Fibroblast of lung (primary cell): ENCODE measurements at regions not wholly inside any gene's neighbourhood (a gene's known extent, or its start where the extent isn't known, plus 50 kb on each side); places are given as distances from the start of the nearest gene placed in this dataset.

Experiments used
- EZH2 ChIP-seq: IDR thresholded peaks from 2 replicates; pipeline ENCODE4 v1.5.1; 2012; ENCODE audit warnings: low read length, control low read depth, mild to moderate bottlenecking; ENCODE audit errors: missing control alignments
- TF ChIP-seq, protein P1 (sequence below), 2 donors: IDR thresholded peaks in 1 of 2; conservative IDR thresholded peaks in 1 of 2; 1 replicate in 1 of 2; 2 replicates in 1 of 2; pipeline ENCODE4 v1.5.1; 2011 to 2012; ENCODE audit warnings: low read length in 2 of 2, control low read depth in 1 of 2, inconsistent platforms in 1 of 2, low read depth in 1 of 2, mild to moderate bottlenecking in 1 of 2

DNA sequence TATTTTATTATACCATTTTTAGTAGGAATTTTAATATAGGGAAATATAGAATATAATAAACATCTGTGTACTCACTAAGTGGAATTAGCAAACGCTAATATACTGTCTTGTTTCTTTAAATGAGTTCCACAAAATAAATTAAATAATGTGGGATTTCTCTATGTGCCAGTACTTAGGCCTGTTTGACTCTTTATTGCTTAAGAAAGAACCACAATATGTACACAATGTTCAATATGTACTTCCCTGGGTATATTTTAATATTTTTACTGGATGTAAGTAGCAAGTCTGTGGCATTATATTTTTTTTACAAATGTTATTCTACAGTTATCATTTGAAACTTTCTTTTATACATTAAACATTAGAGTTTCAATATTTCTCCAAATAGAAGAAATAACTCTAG is 92.5 kb upstream of the CARD18 start:
- no peak for TF ChIP-seq EZH2
- TF ChIP-seq, protein P1, sequence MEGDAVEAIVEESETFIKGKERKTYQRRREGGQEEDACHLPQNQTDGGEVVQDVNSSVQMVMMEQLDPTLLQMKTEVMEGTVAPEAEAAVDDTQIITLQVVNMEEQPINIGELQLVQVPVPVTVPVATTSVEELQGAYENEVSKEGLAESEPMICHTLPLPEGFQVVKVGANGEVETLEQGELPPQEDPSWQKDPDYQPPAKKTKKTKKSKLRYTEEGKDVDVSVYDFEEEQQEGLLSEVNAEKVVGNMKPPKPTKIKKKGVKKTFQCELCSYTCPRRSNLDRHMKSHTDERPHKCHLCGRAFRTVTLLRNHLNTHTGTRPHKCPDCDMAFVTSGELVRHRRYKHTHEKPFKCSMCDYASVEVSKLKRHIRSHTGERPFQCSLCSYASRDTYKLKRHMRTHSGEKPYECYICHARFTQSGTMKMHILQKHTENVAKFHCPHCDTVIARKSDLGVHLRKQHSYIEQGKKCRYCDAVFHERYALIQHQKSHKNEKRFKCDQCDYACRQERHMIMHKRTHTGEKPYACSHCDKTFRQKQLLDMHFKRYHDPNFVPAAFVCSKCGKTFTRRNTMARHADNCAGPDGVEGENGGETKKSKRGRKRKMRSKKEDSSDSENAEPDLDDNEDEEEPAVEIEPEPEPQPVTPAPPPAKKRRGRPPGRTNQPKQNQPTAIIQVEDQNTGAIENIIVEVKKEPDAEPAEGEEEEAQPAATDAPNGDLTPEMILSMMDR (conservative IDR thresholded peaks at IDR 0.05 in 1 of 2, IDR thresholded peaks at IDR 0.05 in 1 of 2; ENCODE audit: low read depth in 1 of 2, low read length in 2 of 2), result no peak
